H1 (cell line): ENCODE measurements at regions not wholly inside any gene's neighbourhood (a gene's known extent, or its start where the extent isn't known, plus 50 kb on each side); places are given as distances from the start of the nearest gene placed in this dataset.

Source experiments
- CEBPB ChIP-seq: IDR thresholded peaks from 2 replicates; pipeline ENCODE4 v1.6.1; 2012; ENCODE audit warnings: low read depth, low read length
- HDAC6 ChIP-seq: IDR thresholded peaks from one replicate; pipeline ENCODE4 v1.7.1; 2012; ENCODE audit warnings: low read depth, mild to moderate bottlenecking, inconsistent platforms, low read length, moderate library complexity
- ZNF274 ChIP-seq: IDR thresholded peaks from 2 replicates; pipeline ENCODE4 v1.7.0; 2012; ENCODE audit warnings: low read length, borderline replicate concordance; ENCODE audit errors: extremely low read depth

- TF ChIP-seq ZNF274, result no peak
- TF ChIP-seq HDAC6, result no peak
- no peak for TF ChIP-seq CEBPB
Measured at GRCh38 chr17:79457376-79457775, 153.5 kb downstream of the RBFOX3 start (continued).
